CD4-positive, alpha-beta T cell treated with Interleukin-17A for 4 hours (primary cell): ENCODE measurements at regions not wholly inside any gene's neighbourhood (a gene's known extent, or its start where the extent isn't known, plus 50 kb on each side); places are given as distances from the start of the nearest gene placed in this dataset.

Experiments used
- DNase-seq: peaks from one replicate; pipeline ENCODE4 v3.0.0-alpha.2; 2020; ENCODE audit warnings: mixed read lengths

DNA sequence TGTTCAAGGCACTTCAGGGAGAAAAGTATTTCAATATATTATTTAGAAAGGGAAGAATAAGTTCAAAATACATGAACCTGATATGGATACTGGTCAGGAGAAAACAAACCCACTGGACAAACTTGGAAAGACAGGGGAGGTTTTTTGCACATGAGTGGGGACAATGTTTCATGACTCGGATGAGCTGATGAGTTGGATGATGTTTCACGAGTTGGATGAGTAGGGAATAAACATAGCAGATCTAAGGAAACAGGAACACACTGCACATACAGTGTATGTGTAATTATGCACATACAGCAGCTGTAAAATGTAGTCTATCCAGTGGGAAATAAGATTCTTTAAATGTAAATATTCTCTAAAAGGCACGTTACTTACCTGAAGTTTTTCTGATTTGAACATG, 682.9 kb upstream of the ADAMTS5 start:
- no peak for DNase-seq

GRCh38 chr21:27649323-27649722, 682.4 kb upstream of the ADAMTS5 start:
- no peak for DNase-seq

- no peak for DNase-seq
Measured at GRCh38 chr21:27648560-27648959, 681.7 kb upstream of the ADAMTS5 start.

DNA sequence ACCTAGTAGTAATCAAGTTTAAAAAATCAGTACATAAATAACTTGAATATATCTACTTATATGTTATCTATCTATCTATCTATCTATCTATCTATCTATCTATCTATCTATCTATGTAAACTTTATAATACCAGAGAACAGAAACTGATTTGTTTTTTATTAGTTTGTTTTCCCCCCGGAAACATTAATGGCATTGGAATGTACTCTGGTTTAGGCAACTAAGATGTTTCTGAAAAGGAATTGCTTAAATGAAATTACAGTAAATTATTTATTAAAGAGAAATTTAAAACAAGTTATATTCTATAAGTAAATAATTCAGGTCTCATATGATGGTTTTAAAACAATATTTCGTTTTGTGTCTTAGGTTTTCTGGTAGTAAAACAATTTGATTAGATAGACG, 681.0 kb upstream of the ADAMTS5 start:
- DNase-seq: no peak

DNA sequence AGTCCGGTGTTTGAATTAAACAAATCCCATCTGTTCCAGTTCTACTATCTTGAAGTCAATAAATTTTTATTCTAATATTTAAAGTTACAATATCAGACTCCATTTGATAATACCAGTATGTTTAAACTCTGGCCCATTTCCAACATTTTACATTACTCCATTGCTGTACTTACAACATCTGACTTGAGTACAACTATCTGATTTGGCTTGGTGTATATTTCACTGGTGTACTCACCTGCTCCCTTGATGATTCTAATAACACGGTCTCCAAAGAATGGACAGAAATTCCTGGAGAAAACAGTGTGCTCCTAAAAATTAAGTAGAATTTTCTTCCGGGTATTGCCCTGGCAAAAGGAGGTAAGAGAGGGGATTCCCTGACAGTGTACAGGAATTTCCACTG, 680.5 kb upstream of the ADAMTS5 start:
- no peak for DNase-seq

DNA sequence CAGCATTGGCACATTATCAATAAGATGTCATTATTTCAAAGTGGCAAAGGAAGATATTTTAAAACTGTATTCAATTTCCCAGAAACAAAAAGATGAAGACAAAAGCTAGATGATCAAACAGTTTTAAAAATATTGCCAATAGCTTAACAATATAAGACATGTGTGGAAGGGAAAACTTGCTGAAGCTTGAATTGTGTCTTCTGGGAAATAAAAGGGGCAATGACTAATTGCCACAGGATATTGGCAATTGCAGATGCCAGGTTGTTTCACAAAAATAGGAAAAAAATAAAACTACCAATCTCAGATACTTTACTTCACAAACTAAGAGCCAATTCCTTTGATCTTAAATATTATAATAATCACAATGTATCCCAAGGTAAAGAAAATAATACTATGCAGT, 679.8 kb upstream of the ADAMTS5 start:
- DNase-seq: no peak

GRCh38 chr21:27646056-27646455, 679.2 kb upstream of the ADAMTS5 start:
- DNase-seq: no peak

GRCh38 chr21:27645285-27645684, 678.4 kb upstream of the ADAMTS5 start:
- no peak for DNase-seq

GRCh38 chr21:27643326-27643725, 676.4 kb upstream of the ADAMTS5 start:
- DNase-seq: no peak

- no peak for DNase-seq
Measured at GRCh38 chr21:27639286-27639685, 672.4 kb upstream of the ADAMTS5 start.

GRCh38 chr21:27636656-27637055, 669.8 kb upstream of the ADAMTS5 start:
- no peak for DNase-seq

DNA sequence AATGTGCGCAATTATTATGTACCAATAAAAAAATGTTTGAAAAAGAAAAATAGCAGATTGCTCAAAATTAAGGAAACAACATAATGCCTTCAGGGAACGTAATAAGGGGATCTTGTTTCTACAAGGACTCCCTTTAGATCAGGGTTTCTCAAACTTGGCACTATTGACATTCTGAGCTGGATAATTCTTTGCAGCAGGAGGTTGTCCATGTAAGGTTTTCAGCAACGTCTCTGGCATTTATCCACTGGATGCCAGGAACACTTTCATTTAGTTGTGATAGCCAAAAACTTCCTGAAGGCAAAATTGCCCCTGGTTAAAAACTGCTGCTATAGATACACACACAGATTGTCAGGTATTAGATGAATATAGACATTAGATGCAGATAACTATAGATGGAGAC, 666.7 kb upstream of the ADAMTS5 start:
- DNase-seq: no peak

DNA sequence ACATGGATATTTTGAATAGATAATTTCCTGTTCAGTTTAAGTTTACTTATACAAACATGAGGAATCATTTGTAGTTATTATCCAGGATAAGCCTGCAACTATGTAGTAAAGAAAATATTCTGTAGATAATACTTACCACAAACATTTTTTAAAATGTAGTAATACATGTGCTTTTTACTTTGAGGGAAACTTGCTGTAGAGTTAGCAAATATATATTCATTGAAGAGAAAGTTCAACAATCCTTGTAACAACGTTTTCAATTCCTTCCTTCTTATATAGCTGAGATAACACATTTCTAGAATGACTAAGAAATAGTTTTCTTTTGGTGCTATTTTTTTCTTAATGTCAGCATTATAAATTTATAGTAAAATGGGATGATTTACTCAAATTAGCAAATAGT, 664.6 kb upstream of the ADAMTS5 start:
- no peak for DNase-seq

DNA sequence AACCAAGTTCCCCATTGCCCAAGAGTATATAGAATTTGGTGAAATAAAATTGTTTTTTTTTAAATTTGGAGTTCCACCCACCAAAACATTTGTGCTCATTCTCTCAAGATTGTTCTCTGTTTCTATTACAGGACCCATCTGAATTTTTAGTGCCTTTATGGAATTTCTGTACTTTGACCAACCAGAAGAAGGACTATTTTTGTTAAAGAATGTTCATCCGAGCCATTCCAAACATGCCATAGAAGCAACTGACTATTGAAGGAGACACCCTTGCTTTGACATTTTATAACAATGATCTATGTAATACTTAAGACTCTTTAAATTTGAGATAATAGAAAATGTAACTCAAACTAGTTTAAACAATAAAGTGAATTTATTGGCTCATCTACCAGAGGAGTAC, 655.7 kb upstream of the ADAMTS5 start:
- DNase-seq: no peak

- DNase-seq: no peak
Measured at GRCh38 chr21:27614231-27614630, 647.3 kb upstream of the ADAMTS5 start.

DNA sequence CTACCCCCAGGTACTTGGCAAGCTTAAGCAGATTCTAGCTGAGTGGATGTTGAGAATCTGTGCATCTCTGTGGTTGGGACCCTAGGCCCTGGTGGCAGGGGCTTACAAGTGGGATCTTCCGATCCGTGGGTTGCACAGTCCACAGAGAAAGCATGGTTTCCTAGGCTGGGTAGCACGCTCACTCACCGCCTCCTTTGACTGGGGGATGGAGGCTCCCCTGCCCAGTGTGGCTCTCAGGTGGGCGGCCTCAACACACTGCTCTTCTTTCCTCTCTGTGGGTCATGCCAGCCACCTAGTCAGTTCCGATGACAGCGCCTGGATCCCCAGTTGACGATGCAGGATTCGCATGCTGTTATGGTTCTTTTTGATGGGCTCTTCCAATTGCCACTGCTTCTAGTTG, 639.5 kb upstream of the ADAMTS5 start:
- no peak for DNase-seq

GRCh38 chr21:27596196-27596595, 629.3 kb upstream of the ADAMTS5 start:
- DNase-seq: no peak

- DNase-seq: no peak
Measured at GRCh38 chr21:27595716-27596115, 628.8 kb upstream of the ADAMTS5 start.

- DNase-seq: no peak
Measured at GRCh38 chr21:27590271-27590670, 623.4 kb upstream of the ADAMTS5 start.

DNA sequence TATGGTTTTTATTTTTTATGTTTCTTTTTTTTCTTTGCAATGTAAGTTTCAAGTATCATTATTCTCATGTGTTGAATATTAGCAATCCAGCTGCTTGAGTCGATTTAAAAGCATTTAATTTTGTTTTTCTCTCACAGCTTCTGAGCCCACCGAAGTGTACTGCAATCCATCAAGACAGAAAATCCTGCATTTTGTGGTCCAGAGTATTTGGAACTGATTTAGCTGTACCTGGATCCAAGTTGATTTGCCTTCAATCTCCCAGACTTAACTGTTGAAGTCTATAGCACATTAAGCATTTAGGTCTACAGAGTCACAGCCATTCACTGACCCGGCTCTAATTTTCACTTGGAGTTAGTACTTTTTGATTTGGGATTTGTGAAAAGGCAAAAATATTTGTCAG, 622.9 kb upstream of the ADAMTS5 start:
- DNase-seq: no peak

GRCh38 chr21:27586986-27587385, 620.1 kb upstream of the ADAMTS5 start:
- DNase-seq: no peak

DNA sequence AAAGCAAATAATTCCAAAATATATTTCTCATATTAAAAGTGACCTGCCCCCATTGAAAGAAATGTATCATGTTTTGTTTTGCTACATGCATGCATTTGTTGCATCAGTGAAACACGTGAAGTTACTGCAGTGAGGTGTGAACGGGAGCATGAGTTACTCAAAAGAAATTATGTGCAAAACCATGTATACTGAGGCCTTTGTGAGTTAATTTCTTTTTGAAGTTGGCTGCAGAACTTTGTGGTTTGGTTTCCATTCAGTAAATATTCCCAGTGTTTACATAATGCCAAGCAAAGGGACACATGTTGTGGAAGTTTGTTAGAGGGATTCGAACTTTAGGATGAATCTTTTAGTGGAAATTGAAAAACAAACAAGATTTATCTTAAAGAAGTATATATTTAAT, 619.4 kb upstream of the ADAMTS5 start:
- no peak for DNase-seq

- DNase-seq: no peak
Measured at GRCh38 chr21:27584256-27584655, 617.4 kb upstream of the ADAMTS5 start.

GRCh38 chr21:27582948-27583430, 616.1 kb upstream of the ADAMTS5 start:
- no peak for DNase-seq

- DNase-seq: no peak
Measured at GRCh38 chr21:27582246-27582947, 615.5 kb upstream of the ADAMTS5 start.
